ENCODE measurements at regions not wholly inside any gene's neighbourhood (a gene's known extent, or its start where the extent isn't known, plus 50 kb on each side); places are given as distances from the start of the nearest gene placed in this dataset.
A peak's percentile ranks its signal among the peaks of the same experiment; 100 is the strongest.

DNA sequence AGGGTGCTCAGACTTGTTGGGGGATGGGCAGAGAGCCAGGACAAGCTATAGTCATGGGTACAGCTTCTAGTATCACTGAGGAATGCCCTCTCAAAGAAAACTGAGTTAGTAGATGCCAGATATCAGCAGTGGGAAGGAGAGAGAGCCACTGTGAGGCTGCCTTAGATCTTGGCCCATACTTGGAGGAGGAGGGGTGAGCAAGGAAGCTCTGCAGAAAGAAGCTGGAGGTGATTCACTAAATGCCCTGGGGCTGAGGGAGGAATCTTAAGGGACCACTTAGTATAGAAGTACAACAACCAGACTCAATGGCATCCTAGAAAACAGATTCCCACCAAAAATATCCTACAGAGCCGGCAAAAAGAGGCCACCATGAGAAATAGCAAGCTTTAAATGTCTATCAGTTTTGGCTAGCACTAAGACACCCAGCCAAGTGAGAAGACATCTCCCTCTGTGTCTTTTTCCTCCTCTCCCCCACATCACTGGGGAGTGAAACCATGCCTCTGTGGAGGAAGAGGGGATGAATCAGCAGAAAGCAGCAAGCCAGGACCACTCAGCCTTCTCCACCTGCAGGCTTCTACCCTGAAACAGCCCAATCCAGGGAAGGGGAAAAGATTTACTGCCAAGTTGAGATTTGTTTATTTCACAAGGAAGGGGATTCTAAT lies 282.5 kb upstream of the STT3B start:
- no peak for DNase-seq (ENCODE audit: low spot score)

DNA sequence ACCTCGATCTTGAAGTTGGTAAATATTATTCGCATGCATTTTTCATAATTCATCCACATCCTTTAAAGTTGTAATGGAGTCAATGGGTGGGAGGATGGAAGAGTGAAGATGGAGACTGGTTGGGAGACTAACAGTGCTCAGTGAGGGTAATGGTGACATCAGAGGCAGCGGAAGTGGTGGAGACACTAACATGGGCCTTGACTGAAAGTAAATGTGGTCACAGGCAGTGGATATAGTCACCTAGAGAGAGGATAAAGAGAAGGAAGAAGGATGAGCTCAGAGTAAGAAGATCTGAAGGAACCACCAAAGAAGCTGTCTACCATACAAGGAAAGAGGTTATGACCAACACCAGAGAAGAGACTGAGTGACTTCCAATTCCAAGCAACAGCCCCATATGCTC lies 281.6 kb upstream of the STT3B start:
- DNase-seq (ENCODE audit: low spot score): no peak

GRCh38 chr3:31252216-31253185 lies 280.2 kb upstream of the STT3B start:
- no peak for DNase-seq (ENCODE audit: low spot score)

- DNase-seq (ENCODE audit: low spot score): no peak
Observed at GRCh38 chr3:31253782-31254181, 278.9 kb upstream of the STT3B start.

DNA sequence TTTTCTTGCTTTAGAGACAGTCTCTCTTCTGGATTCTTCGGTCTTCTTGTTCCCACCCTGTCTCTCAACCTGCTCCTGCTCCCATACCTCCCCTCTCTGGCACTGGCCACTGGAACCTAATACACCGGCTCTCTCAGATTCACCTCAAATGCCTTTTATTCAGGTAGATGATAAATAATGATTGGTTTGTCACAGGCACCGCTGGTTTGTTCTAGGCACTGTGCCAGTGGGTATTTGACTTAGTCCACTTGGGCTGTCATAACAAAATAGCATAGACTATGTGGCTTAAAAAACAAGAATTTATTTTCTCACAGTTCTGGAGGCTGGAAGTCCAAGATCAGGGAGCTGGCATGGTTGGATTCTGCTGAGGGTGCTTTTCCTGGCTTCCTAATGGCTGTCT lies 278.2 kb upstream of the STT3B start:
- no peak for DNase-seq (ENCODE audit: low spot score)

- no peak for DNase-seq (ENCODE audit: low spot score)
Observed at GRCh38 chr3:31255007-31255581, 277.6 kb upstream of the STT3B start.

GRCh38 chr3:31262201-31262600 lies 270.5 kb upstream of the STT3B start:
- DNase-seq (ENCODE audit: low spot score): no peak

GRCh38 chr3:31263897-31264296 lies 268.8 kb upstream of the STT3B start:
- no peak for DNase-seq (ENCODE audit: low spot score)

DNA sequence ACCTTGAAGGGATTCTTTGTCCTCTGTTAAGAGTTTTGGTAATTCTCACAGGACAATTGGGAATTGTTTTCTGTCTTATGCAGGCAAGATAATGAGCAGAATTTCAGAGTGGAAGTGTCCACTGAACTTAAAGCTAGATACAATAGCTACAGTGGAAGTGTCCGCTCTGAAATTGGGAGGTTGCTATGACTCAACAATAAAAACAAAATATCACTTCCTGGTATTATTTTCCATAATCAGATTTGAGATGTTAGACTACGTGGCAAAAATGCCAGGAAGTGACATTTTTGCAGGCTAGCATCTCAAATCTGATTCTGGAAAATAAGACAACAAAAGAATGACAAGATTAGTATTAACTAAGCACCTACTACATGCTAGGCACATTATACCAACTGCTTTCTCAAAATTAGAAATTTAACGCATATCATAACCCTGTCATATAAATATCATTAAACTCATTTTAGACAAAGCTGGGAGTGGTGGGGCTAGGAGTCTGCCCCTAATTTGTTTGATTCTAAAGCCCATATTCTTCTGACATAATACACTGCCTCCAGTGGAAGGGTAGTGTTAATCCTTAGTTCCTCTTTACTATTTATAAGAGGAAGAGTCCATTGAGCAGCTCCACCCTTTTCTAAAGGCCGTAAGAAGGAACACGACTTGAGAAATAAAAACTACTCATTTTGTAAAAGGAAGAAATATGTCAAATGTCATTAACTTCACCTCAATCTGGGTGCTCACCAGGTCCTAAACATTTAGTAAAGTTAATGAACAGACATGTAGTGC lies 266.9 kb upstream of the STT3B start:
- DNase-seq (ENCODE audit: low spot score): no peak

- DNase-seq (ENCODE audit: low spot score): no peak
Observed at GRCh38 chr3:31268868-31269267, 263.9 kb upstream of the STT3B start.

DNA sequence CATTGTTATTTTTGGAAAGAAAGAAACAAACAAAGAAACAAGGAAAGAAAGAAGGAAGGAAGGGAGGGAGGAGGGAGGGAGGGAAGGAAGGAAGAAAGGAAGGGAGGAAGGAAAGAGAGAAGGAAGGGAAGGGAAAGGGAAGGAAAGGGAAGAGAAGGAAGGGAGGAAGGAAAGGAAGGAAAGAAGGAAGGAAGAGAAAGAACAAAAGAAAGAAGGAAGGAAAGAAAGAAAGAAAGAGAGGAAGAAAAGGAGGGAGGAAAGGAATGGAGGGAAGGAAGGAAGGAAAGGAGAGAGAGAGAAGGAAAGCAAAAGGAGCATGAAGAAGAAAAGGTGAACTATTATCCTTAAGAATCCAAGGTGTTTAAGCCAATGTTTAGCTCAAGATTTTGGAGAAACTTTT lies 262.7 kb upstream of the STT3B start:
- no peak for DNase-seq (ENCODE audit: low spot score)

- DNase-seq (ENCODE audit: low spot score): no peak
Observed at GRCh38 chr3:31274326-31275024, 258.2 kb upstream of the STT3B start.

GRCh38 chr3:31275038-31275572 lies 257.6 kb upstream of the STT3B start:
- no peak for DNase-seq (ENCODE audit: low spot score)

DNA sequence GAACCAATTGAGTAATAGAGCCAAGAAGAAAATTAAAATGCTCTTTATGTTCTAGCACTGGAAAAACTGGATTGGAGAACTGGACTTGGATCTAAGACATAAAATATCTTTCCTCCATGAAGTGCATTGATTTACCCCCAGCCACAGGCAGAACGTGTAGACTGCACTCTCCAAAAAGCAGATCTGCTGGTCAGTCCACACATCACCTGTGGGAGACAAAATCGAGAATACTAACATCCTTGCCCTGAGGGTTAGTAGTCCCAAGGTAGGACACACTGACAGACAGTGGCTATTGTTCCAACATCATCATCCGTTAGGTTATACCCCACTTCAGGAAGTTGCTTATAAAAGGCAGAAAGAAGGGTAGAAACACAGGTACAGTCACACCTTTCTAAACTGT lies 257.1 kb upstream of the STT3B start:
- no peak for DNase-seq (ENCODE audit: low spot score)

DNA sequence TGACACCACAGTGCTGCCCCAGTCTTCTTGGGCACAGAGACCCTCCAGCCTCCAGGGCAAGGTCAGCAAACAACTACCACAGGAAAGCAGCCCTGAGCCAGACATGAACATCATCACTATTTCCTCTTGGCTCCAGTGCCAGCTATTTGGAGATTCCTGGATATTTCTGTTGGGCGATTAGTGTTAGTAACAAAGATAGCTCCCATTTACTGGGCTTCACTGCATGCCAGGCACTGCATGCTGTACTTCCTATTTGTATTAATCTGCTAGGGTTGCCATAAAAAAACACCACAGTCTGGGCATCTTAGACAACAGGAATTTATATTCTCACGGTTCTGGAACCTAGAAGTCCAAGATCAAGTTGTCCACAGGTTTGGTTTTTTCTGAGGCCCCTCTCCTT lies 255.1 kb upstream of the STT3B start:
- DNase-seq (ENCODE audit: low spot score): no peak

DNA sequence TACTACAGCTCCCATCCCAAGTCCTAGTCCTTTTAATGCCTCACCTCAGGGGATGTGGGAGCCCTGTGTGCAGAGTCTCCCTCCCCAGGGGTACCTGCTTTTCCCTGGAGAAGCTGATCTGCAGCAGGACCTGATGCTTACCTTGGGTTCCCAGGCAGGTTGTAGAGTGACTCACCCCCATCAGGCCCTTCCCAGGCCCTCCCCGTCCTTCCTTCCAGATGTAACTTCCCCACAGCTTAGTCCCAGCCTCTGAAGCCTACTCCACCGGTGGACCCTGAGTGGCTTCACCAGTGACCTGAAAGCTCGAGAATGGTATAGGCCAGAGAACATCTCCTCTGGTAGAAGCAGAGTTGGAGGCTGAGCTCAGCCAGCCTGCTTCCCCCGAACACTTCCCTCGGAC lies 254.2 kb upstream of the STT3B start:
- DNase-seq (ENCODE audit: low spot score): no peak

DNA sequence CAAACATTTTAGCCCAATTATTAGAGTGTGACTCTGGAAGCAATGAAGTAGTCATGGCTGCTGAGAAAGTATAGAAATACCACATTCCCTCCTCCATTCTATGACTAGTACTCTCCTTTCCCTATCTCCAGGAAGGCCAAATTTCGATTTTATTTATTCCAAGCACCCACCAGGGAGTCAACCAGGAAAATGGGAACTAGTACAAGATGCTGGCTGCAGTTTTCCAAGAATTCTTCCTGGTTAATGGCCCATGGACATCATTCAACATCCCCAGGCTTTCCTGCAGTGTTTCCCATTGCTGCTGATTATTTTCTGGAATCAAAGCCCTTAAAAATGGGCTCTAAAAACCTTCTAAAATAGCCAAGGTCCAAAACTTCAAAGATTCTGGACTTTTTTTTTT lies 247.9 kb upstream of the STT3B start:
- no peak for DNase-seq (ENCODE audit: low spot score)

GRCh38 chr3:31285833-31286486 lies 246.8 kb upstream of the STT3B start:
- DNase-seq (ENCODE audit: low spot score): no peak

- no peak for DNase-seq (ENCODE audit: low spot score)
Observed at GRCh38 chr3:31288224-31288623, 244.5 kb upstream of the STT3B start.

- peak; percentile 24 for DNase-seq (ENCODE audit: low spot score)
Observed at GRCh38 chr3:31288641-31289100, 244.1 kb upstream of the STT3B start.

DNA sequence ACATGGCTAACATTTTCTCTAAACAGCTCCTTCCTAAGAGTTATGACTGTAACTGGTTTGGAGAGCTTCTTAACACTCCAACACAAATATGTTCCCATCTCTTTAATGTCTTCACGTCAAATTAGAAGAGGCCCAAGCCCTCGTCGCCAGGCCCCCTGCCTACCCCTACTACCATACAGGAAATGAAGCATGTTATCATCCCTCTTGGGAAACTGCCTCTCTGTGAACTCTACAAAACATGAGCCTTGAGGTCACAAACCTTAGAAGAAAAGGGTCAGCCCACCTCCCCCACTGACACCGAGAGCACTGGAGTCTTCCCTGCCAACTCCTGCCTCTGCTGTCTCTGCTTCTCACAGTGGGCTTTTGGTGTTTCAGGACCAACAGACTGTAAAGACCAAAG lies 243.1 kb upstream of the STT3B start:
- no peak for DNase-seq (ENCODE audit: low spot score)

Measured in CD4-positive, alpha-beta T cell treated with Interleukin-2 at 100 ng/mL for 4 hours (primary cell).